BJ (cell line): ENCODE measurements at regions not wholly inside any gene's neighbourhood (a gene's known extent, or its start where the extent isn't known, plus 50 kb on each side); places are given as distances from the start of the nearest gene placed in this dataset.

Source experiments
- CTCF ChIA-PET: fragments of 350-600 bp; formaldehyde crosslinking; extraction: SDS; loops from one replicate; lab custom pipeline; 2021; ENCODE audit warnings: antibody characterized with exemption, inconsistent platforms; lab: Yijun Ruan, JAX
- POLR2A ChIA-PET: fragments of 300-600 bp; sonication (Branson Sonifier 250); formaldehyde crosslinking; extraction: SDS; loops from one replicate; lab custom pipeline; 2021; ENCODE audit warnings: antibody characterized with exemption; lab: Charles Lee
- DNase-seq: peaks from one replicate; pipeline ENCODE4 v3.0.0-alpha.2; 2011; ENCODE audit warnings: low read depth
- H3K27me3 ChIP-seq: 2 replicates; pipeline ENCODE4 v1.6.0; 2011; ENCODE audit warnings: low read length; ENCODE audit not compliant: control insufficient read depth, insufficient read depth
- H3K36me3 ChIP-seq: 2 replicates; pipeline ENCODE4 v1.5.1; 2011; ENCODE audit warnings: low read length; ENCODE audit not compliant: control insufficient read depth, insufficient read depth
- H3K4me3 ChIP-seq: 2 replicates; pipeline ENCODE4 v1.5.1; 2011; ENCODE audit warnings: low read depth, mild to moderate bottlenecking, control low read depth, low read length
- CTCF ChIP-seq: IDR thresholded peaks from 2 replicates; pipeline ENCODE4 v1.5.1; 2011; ENCODE audit warnings: low read depth, mild to moderate bottlenecking, control low read depth, inconsistent platforms, low read length, moderate library complexity; ENCODE audit not compliant: insufficient read depth

GRCh38 chr5:155631116-155631515 lies 617.6 kb downstream of the KIF4B start:
- ChIA-PET POLR2A (no interaction called here), CTCF (no interaction called here)
- no peak for DNase-seq
- H3K27me3 ChIP-seq: no peaks in the 10 kb centered on the region
- no peaks in the 10 kb centered on the region for H3K36me3 ChIP-seq
- TF ChIP-seq CTCF: no peak
- no peak overlapping the region for H3K4me3 ChIP-seq

- ChIA-PET POLR2A (no interaction called here), CTCF (no interaction called here)
These were observed 619.9 kb downstream of the KIF4B start for GRCh38 chr5:155633338-155633957.

GRCh38 chr5:155649666-155650065 lies 636.1 kb downstream of the KIF4B start:
- ChIA-PET POLR2A (no interaction called here), CTCF (no interaction called here)
- Histone ChIP-seq H3K4me3 (no peak overlapping the region), H3K36me3 (no peaks in the 10 kb centered on the region), H3K27me3 (no peaks in the 10 kb centered on the region)
- TF ChIP-seq CTCF: no peak
- no peak for DNase-seq

More at GRCh38 chr5:155633338-155633957, 619.9 kb downstream of the KIF4B start:
- TF ChIP-seq CTCF: no peak
- Histone ChIP-seq H3K4me3 (no peak overlapping the region), H3K27me3 (no peaks in the 10 kb centered on the region), H3K36me3 (no peaks in the 10 kb centered on the region)
- DNase-seq: no peak

- Histone ChIP-seq H3K4me3 (no peak overlapping the region), H3K36me3 (no peaks in the 10 kb centered on the region), H3K27me3 (no peaks in the 10 kb centered on the region)
- TF ChIP-seq CTCF: no peak
- ChIA-PET CTCF (no interaction called here), POLR2A (no interaction called here)
- DNase-seq: no peak
These were observed 642.0 kb downstream of the KIF4B start for GRCh38 chr5:155655569-155655968.

- Histone ChIP-seq H3K36me3 (no peaks in the 10 kb centered on the region), H3K4me3 (no peak overlapping the region), H3K27me3 (no peaks in the 10 kb centered on the region)
- DNase-seq: no peak
- ChIA-PET CTCF (no interaction called here), POLR2A (no interaction called here)
- TF ChIP-seq CTCF: no peak
These were observed 648.3 kb downstream of the KIF4B start for GRCh38 chr5:155661859-155662258.
